Fibroblast of pulmonary artery (primary cell): ENCODE measurements at regions not wholly inside any gene's neighbourhood (a gene's known extent, or its start where the extent isn't known, plus 50 kb on each side); places are given as distances from the start of the nearest gene placed in this dataset.

Source experiments
- DNase-seq: peaks from one replicate; pipeline ENCODE4 v3.0.0-alpha.2; 2010; ENCODE audit warnings: low read depth
- H3K4me3 ChIP-seq: replicated peaks from 2 replicates; pipeline ENCODE4 v1.5.1; 2011; ENCODE audit warnings: low read depth, mild to moderate bottlenecking, control low read depth, low read length, moderate library complexity
- CTCF ChIP-seq: IDR thresholded peaks from 2 replicates; pipeline ENCODE4 v1.5.1; 2011; ENCODE audit warnings: mild to moderate bottlenecking, control low read depth, low read length, inconsistent platforms; ENCODE audit errors: missing control alignments

GRCh38 chr17:14498812-14499211 is 197.9 kb downstream of the HS3ST3B1 start:
- DNase-seq, result no peak
- no peak overlapping the region for H3K4me3 ChIP-seq
- TF ChIP-seq CTCF, result no peak

- no peak for DNase-seq
- no peak overlapping the region for H3K4me3 ChIP-seq
- TF ChIP-seq CTCF, result no peak
Observed at GRCh38 chr17:14494161-14494560, 193.3 kb downstream of the HS3ST3B1 start.

GRCh38 chr17:14489986-14490385 is 189.1 kb downstream of the HS3ST3B1 start:
- no peak overlapping the region for H3K4me3 ChIP-seq
- no peak for DNase-seq
- TF ChIP-seq CTCF, result no peak

- H3K4me3 ChIP-seq, result no peak overlapping the region
- DNase-seq, result no peak
- TF ChIP-seq CTCF, result no peak
Observed at GRCh38 chr17:14488958-14489550, 188.2 kb downstream of the HS3ST3B1 start.

GRCh38 chr17:14487068-14487467 is 186.2 kb downstream of the HS3ST3B1 start:
- TF ChIP-seq CTCF, result no peak
- no peak for DNase-seq
- H3K4me3 ChIP-seq, result no peak overlapping the region

GRCh38 chr17:14482715-14483114 is 181.8 kb downstream of the HS3ST3B1 start:
- no peak overlapping the region for H3K4me3 ChIP-seq
- no peak for DNase-seq
- TF ChIP-seq CTCF, result no peak

- no peak for DNase-seq
- H3K4me3 ChIP-seq, result no peak overlapping the region
- no peak for TF ChIP-seq CTCF
Observed at GRCh38 chr17:14481664-14482063, 180.8 kb downstream of the HS3ST3B1 start.
